Right lobe of liver (tissue), 6 donors: ENCODE measurements at regions not wholly inside any gene's neighbourhood (a gene's known extent, or its start where the extent isn't known, plus 50 kb on each side); places are given as distances from the start of the nearest gene placed in this dataset.

Experiments
- ATAC-seq, 4 donors: fragments of 200-7000 bp; cut with Tn5 transposase; one replicate each; pipeline ENCODE4 v1.9.1; 2020; ENCODE audit warnings: mild to moderate bottlenecking in 4 of 4, moderate library complexity in 4 of 4
- DNase-seq, 3 donors: peaks; one replicate each; pipeline ENCODE4 v3.0.0-alpha.2; 2020
- H3K27ac ChIP-seq, 3 donors: fragments of 200-600 bp; one replicate each; pipeline ENCODE4 v1.8.0; 2022
- H3K27me3 ChIP-seq, 2 donors: fragments of 200-600 bp; one replicate each; pipeline ENCODE4 v1.8.0; 2022
- H3K36me3 ChIP-seq, 4 donors: fragments of 200-600 bp; sonication (generic) in 1 of 4; one replicate each; pipeline versions ENCODE4 v1.5.1 to v1.8.0; 2017 to 2022; ENCODE audit warnings: control low read depth in 1 of 4
- H3K4me1 ChIP-seq, 4 donors: fragments of 200-600 bp; sonication (generic) in 1 of 4; one replicate each; pipeline versions ENCODE4 v1.5.1 to v1.8.0; 2017 to 2022; ENCODE audit warnings: control low read depth in 1 of 4
- H3K4me3 ChIP-seq, 3 donors: fragments of 200-600 bp; one replicate each; pipeline ENCODE4 v1.8.0; 2022
- H3K9me3 ChIP-seq, 4 donors: fragments of 200-600 bp; sonication (generic) in 1 of 4; one replicate each; pipeline versions ENCODE4 v1.5.1 to v1.8.0; 2017 to 2022; ENCODE audit warnings: control low read depth in 1 of 4
- POLR2A ChIP-seq: fragments of 450-650 bp; IDR thresholded peaks from one replicate; pipeline ENCODE4 v1.6.1; 2017; ENCODE audit warnings: antibody characterized with exemption, mild to moderate bottlenecking
- WGBS: methylation state at CpG from one replicate; pipeline ENCODE4 v1.1.6; 2018; ENCODE audit warnings: low coverage, low lambda C conversion rate; ENCODE audit not compliant: insufficient coverage; ENCODE audit errors: missing lambda C conversion rate; 5-methylcytosine and 5-hydroxymethylcytosine counted together
- intact Hi-C, 2 donors: fragments of 100-400 bp; cut with DNase I; formaldehyde crosslinking; loops; one replicate each; pipeline versions ENCODE4 v1.11.2 to v1.14.1; 2022
- TF ChIP-seq, protein P1 (sequence below), 4 donors: fragments of 200-600 bp in 3 of 4; fragments of 450-650 bp in 1 of 4; IDR thresholded peaks; one replicate each; pipeline versions ENCODE4 v1.5.1 to v1.8.0; 2016 to 2022; ENCODE audit warnings: antibody characterized with exemption in 4 of 4, mild to moderate bottlenecking in 2 of 4
- donor health status: DM: no; HTN: yes; CAD: no.
- donor health status: DM: no; HTN: no; CAD: no.
- donor health status: DM: no; HTN: no; CAD: no.
- donor health status: DM: no; HTN: yes; CAD: no.
- donor health status: DM: no; HTN: yes; CAD: no.

DNA sequence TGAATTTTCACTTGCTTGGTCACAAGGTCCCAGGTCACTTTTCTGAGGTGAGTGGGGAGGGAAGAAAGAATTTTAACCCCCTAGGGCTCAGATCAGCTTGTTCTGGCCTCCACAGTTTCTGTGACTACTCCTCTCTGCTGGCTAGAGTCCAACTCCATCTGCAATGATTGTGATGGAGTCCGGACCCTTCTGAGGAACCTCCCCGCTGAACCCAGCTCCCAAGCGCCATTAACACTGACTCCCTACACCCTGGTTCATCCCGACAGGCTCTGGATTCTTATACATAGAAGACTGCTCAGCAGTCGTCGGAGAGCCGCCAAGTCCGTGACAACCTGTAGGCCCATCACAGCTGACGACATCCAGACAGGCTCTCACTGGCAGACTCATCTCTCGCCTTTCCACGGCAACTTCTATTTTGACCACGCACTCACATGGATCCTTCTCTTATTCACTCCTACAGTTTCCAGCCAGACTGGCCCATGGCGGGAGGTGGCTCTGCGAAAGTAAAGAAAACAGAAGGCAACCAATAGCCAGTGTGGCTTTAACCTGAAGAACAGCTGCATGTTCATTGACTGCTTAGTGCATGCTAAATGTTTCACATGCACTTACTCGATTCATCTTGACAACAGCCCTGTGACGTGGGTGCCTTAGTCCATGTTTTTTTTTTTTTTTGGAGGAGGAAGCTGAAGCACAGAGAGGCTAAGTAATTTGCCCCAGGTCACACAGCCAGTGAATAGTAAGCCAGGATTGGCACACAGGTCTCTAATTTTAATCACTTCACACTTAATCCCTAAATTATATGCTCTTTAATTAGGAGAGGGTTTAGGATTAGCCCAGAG is 68.0 kb upstream of the PRDM11 start:
- intact Hi-C loops, result no loop called here
- no peaks in the 10 kb centered on the region for H3K27me3 ChIP-seq
- no peak for DNase-seq
- no peak overlapping the region for H3K4me3 ChIP-seq
- no peak for TF ChIP-seq POLR2A
- TF ChIP-seq, protein P1, sequence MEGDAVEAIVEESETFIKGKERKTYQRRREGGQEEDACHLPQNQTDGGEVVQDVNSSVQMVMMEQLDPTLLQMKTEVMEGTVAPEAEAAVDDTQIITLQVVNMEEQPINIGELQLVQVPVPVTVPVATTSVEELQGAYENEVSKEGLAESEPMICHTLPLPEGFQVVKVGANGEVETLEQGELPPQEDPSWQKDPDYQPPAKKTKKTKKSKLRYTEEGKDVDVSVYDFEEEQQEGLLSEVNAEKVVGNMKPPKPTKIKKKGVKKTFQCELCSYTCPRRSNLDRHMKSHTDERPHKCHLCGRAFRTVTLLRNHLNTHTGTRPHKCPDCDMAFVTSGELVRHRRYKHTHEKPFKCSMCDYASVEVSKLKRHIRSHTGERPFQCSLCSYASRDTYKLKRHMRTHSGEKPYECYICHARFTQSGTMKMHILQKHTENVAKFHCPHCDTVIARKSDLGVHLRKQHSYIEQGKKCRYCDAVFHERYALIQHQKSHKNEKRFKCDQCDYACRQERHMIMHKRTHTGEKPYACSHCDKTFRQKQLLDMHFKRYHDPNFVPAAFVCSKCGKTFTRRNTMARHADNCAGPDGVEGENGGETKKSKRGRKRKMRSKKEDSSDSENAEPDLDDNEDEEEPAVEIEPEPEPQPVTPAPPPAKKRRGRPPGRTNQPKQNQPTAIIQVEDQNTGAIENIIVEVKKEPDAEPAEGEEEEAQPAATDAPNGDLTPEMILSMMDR (IDR thresholded peaks at IDR 0.05), result no peak
- no peaks in the 10 kb centered on the region for H3K36me3 ChIP-seq
- WGBS, result 67% methylated on average over 8 of the region's 16 CpGs
- no peak overlapping the region for H3K27ac ChIP-seq
- no peak for ATAC-seq
- H3K4me1 ChIP-seq, result no peaks in the 10 kb centered on the region
- no peaks in the 10 kb centered on the region for H3K9me3 ChIP-seq

GRCh38 chr11:45079075-45079444 is 67.4 kb upstream of the PRDM11 start:
- 38% methylated on average over 4 of the region's 4 CpGs for WGBS
- H3K27me3 ChIP-seq, result no peaks in the 10 kb centered on the region
- H3K36me3 ChIP-seq, result no peaks in the 10 kb centered on the region
- H3K4me1 ChIP-seq, result no peaks in the 10 kb centered on the region
- ATAC-seq (peak in 3 of 4 donors; percentile 10 to 19 (median 16)), DNase-seq (no peak)
- intact Hi-C loops, result no loop called here
- no peak overlapping the region for H3K27ac ChIP-seq
- no peak overlapping the region for H3K4me3 ChIP-seq
- no peaks in the 10 kb centered on the region for H3K9me3 ChIP-seq
- TF ChIP-seq, protein P1 (IDR thresholded peaks at IDR 0.05), result no peak
- no peak for TF ChIP-seq POLR2A

- intact Hi-C loops, result no loop called here
- TF ChIP-seq, protein P1 (IDR thresholded peaks at IDR 0.05), result no peak
- no peak for TF ChIP-seq POLR2A
- DNase-seq (no peak), ATAC-seq (no peak)
- no peaks in the 10 kb centered on the region for H3K36me3 ChIP-seq
- no peak overlapping the region for H3K27ac ChIP-seq
- no peaks in the 10 kb centered on the region for H3K9me3 ChIP-seq
- H3K27me3 ChIP-seq, result no peaks in the 10 kb centered on the region
- WGBS, result 20% methylated on average over 1 of the region's 1 CpG
- no peaks in the 10 kb centered on the region for H3K4me1 ChIP-seq
- H3K4me3 ChIP-seq, result no peak overlapping the region
Measured at GRCh38 chr11:45079567-45079942, 66.9 kb upstream of the PRDM11 start.

DNA sequence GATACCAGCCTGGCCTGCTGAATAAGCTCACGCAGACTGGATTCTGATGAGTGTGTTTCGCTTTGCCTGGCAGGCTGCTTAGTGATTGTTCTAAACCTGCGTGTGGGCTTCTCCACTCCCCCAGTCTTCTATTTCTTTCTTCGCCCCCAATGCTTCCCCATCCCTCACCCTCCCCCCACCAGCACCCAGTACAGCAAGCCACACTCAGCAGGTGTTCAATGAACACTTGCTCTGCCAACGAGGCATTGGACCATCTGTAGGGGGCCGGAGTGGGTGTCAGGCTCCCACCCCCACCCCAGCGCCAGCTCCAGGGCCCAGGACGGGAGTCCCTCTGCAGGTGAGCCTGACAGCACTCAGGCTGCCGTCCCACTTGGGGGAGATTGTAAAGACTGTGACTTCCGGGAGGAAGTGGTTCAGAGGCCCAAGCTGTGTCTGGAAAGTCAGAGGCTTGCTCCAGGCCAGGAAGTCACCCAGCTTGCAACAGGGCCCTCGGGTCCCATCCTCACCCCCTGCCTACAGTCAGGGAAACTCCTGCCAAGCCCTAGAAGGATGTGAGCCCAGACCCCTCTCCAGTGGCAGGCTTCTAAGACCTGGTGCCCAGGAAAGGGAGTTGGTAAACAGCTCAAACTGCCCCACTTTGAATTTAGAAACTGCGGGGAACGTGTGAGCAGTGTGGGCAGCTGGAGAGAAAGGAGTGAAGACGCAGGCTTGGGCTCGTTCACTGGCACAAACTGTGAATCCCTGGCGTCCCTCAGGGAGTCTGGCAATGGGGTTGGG is 66.3 kb upstream of the PRDM11 start:
- WGBS, result 64% methylated on average over 7 of the region's 16 CpGs
- DNase-seq (peak in 2 of 3 donors; percentile 33 to 58), ATAC-seq (peak; percentile 67 to 70 (median 68))
- TF ChIP-seq, protein P1 (IDR thresholded peaks at IDR 0.05), result no peak
- Histone ChIP-seq H3K9me3 (no peaks in the 10 kb centered on the region), H3K4me1 (no peaks in the 10 kb centered on the region), H3K4me3 (no peak overlapping the region), H3K36me3 (no peaks in the 10 kb centered on the region), H3K27me3 (no peaks in the 10 kb centered on the region), H3K27ac (no peak overlapping the region)
- intact Hi-C loops, result no loop called here
